Spleen (tissue), 11 donors: ENCODE measurements at regions not wholly inside any gene's neighbourhood (a gene's known extent, or its start where the extent isn't known, plus 50 kb on each side); places are given as distances from the start of the nearest gene placed in this dataset.

Source experiments
- DNase-seq: peaks from one replicate; pipeline ENCODE4 v3.0.0-alpha.2; 2020
- H3K27ac ChIP-seq, 8 donors: fragments of 200-600 bp; sonication (generic) in 7 of 8; 1 replicate in 4 of 8; 2 replicates in 4 of 8; pipeline versions ENCODE4 v1.5.0 to v1.8.0; 2016 to 2021; ENCODE audit warnings: inconsistent platforms in 4 of 8, mild to moderate bottlenecking in 4 of 8, moderate library complexity in 1 of 8
- H3K27me3 ChIP-seq, 7 donors: fragments of 200-600 bp; sonication (generic) in 6 of 7; replicated peaks in 1 of 7; 1 replicate in 4 of 7; 2 replicates in 3 of 7; pipeline versions ENCODE4 v1.5.0 to v1.8.0; 2016 to 2021; ENCODE audit warnings: inconsistent platforms in 3 of 7, mild to moderate bottlenecking in 1 of 7
- H3K36me3 ChIP-seq, 6 donors: fragments of 200-600 bp; sonication (generic) in 5 of 6; 1 replicate in 4 of 6; 2 replicates in 2 of 6; pipeline versions ENCODE4 v1.5.0 to v1.8.0; 2016 to 2021; ENCODE audit warnings: inconsistent platforms in 2 of 6
- H3K4me1 ChIP-seq, 6 donors: fragments of 200-600 bp; sonication (generic) in 5 of 6; 1 replicate in 3 of 6; 2 replicates in 3 of 6; pipeline versions ENCODE4 v1.5.0 to v1.8.0; 2016 to 2021; ENCODE audit warnings: inconsistent platforms in 3 of 6
- H3K4me3 ChIP-seq, 8 donors: fragments of 200-600 bp; sonication (generic) in 7 of 8; 1 replicate in 4 of 8; 2 replicates in 4 of 8; pipeline versions ENCODE4 v1.5.0 to v1.8.0; 2016 to 2021; ENCODE audit warnings: inconsistent platforms in 4 of 8, mild to moderate bottlenecking in 4 of 8, moderate library complexity in 2 of 8
- H3K9me3 ChIP-seq, 8 donors: fragments of 200-600 bp; sonication (generic) in 7 of 8; 1 replicate in 4 of 8; 2 replicates in 4 of 8; pipeline versions ENCODE4 v1.5.0 to v1.8.0; 2016 to 2021; ENCODE audit warnings: inconsistent platforms in 4 of 8
- POLR2A ChIP-seq, 3 donors: fragments of 450-650 bp; IDR thresholded peaks; one replicate each; pipeline ENCODE4 v1.5.1; 2017; ENCODE audit warnings: antibody characterized with exemption in 3 of 3, mild to moderate bottlenecking in 1 of 3
- POLR2AphosphoS5 ChIP-seq, 3 donors: sonication (generic); formaldehyde crosslinking; IDR thresholded peaks; one replicate each; pipeline ENCODE4 v1.5.1; 2017; ENCODE audit warnings: antibody characterized with exemption in 3 of 3
- WGBS, 5 donors: extraction: QIAGEN DNeasy Blood & Tissue Kit in 3 of 5; methylation state at CpG; one replicate each; pipeline versions ENCODE4 v1.1.5 to v1.1.7; 2013 to 2018; 5-methylcytosine and 5-hydroxymethylcytosine counted together
- intact Hi-C: fragments of 100-400 bp; cut with DNase I; formaldehyde crosslinking; loops from one replicate; pipeline ENCODE4 v1.15.0; 2023; ENCODE audit warnings: low total_unique reads
- small RNA-seq, 4 donors: library from RNA; depleted of rRNA; stranded (forward); fragments of <200 nt; gene quantifications; one replicate each; pipeline ENCODE3, GENCODE V24; 2016
- TF ChIP-seq, protein P1 (sequence below), 11 experiments: fragments of 200-600 bp in 7 of 11; fragments of 450-650 bp in 4 of 11; sonication (generic) in 4 of 11; IDR thresholded peaks in 8 of 11; conservative IDR thresholded peaks in 3 of 11; 1 replicate in 7 of 11; 2 replicates in 4 of 11; pipeline versions ENCODE4 v1.4.0 to v1.8.0; 2016 to 2021; ENCODE audit warnings: antibody characterized with exemption in 11 of 11, inconsistent platforms in 4 of 11, mild to moderate bottlenecking in 1 of 11
- donor health status: healthy with polysubstance abuse.
- donor health status: DM: no; HTN: no; CAD: no; lungs with moderate emphysema.
- donor health status: DM: no; HTN: no; CAD: no.
- donor health status: Bipolar disorder and iron deficiency.
- donor health status: healthy.
- donor health status: DM: no; HTN: no; CAD: no.
- donor health status: DM: yes; HTN: yes; CAD: no.

DNA sequence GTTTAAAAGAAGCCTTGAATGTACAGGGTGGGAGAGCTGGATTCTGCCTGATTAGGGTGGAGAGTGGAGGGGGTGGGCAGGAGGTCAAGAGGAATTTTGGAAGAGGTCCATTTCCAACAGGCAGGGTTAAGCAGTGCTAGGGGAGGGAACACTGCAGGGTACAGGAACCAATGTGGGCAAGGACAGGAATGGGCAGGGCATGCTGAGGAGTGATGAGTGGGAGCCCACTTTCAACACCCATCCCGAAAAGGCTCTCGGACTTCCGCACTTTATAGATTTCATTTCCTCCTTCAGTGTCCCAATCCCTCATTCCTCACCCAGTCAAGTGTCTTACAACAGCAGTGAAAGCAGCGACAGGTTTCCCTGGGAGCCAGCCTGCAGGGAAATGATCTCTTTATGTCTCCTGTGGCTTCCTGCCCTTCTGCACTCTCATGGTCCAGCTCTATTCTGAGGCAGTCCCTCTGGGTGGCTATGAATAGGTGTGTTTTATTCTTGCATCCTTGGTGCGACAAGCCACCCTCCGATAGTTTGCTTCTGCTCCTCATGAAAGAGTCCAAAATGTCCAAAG is 50.5 kb upstream of the ZNF507 start:
- intact Hi-C loops = no loop called here
- peaks cover 0 to 14% (median 6%) of the 10 kb centered on the region in 8 donors for H3K9me3 ChIP-seq
- TF ChIP-seq, protein P1, sequence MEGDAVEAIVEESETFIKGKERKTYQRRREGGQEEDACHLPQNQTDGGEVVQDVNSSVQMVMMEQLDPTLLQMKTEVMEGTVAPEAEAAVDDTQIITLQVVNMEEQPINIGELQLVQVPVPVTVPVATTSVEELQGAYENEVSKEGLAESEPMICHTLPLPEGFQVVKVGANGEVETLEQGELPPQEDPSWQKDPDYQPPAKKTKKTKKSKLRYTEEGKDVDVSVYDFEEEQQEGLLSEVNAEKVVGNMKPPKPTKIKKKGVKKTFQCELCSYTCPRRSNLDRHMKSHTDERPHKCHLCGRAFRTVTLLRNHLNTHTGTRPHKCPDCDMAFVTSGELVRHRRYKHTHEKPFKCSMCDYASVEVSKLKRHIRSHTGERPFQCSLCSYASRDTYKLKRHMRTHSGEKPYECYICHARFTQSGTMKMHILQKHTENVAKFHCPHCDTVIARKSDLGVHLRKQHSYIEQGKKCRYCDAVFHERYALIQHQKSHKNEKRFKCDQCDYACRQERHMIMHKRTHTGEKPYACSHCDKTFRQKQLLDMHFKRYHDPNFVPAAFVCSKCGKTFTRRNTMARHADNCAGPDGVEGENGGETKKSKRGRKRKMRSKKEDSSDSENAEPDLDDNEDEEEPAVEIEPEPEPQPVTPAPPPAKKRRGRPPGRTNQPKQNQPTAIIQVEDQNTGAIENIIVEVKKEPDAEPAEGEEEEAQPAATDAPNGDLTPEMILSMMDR (IDR thresholded peaks at IDR 0.05 in 8 of 11, conservative IDR thresholded peaks at IDR 0.05 in 3 of 11) = no peak
- TF ChIP-seq POLR2AphosphoS5 (IDR thresholded peaks at IDR 0.05) (no peak), POLR2A (IDR thresholded peaks at IDR 0.05) (no peak)
- no peaks in the 10 kb centered on the region for H3K36me3 ChIP-seq
- H3K4me3 ChIP-seq = no peak overlapping the region
- 74 to 92% (median 79%) methylated on average over 6 of the region's 6 CpGs for WGBS, 5 donors
- H3K27me3 ChIP-seq = peaks cover 0 to 9% (median 0%) of the 10 kb centered on the region in 7 donors
- no peak overlapping the region for H3K27ac ChIP-seq
- no peak for DNase-seq
- H3K4me1 ChIP-seq = no peaks in the 10 kb centered on the region

Small RNA genes lying in the stretch of these regions (small RNA-seq; reads per million reads assigned to genes)
- gene AC011456.1 = 0 reads per million in 4 donors
- 0 reads per million in 4 donors for gene RNA5SP471
- 0 to 0.07 (median 0.03) reads per million in 4 donors for gene RNA5SP472
- gene RNU6-967P = 0 reads per million in 4 donors
